Hematopoietic multipotent progenitor cell treated with erythropoietin and hydrocortisone succinate and interleukin-3 and kit ligand, for 15 days (in vitro differentiated cells): ENCODE measurements at regions not wholly inside any gene's neighbourhood (a gene's known extent, or its start where the extent isn't known, plus 50 kb on each side); places are given as distances from the start of the nearest gene placed in this dataset.

Experiments
- DNase-seq: peaks from one replicate; pipeline ENCODE4 v3.0.0-alpha.2; 2015; ENCODE audit warnings: low spot score

DNA sequence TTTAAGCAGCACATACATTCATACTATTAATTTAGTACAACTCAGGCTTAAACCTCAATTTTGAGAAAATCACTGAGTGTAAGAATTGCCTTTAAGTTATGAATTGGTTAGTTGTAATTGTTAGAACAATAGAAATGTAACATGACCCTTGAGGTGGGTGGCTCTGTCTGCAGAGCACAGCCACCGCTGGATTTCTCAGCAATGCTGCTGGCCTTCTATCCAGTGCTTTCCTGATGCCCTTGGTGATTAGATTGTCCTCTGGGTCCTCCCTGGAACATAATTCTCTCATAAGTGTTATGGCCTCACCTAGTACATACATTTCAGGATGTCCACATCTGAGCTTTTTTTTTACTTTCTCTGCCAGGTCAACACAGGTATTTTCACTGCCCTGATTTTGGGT is 213.2 kb downstream of the SLC7A11 start:
- no peak for DNase-seq

DNA sequence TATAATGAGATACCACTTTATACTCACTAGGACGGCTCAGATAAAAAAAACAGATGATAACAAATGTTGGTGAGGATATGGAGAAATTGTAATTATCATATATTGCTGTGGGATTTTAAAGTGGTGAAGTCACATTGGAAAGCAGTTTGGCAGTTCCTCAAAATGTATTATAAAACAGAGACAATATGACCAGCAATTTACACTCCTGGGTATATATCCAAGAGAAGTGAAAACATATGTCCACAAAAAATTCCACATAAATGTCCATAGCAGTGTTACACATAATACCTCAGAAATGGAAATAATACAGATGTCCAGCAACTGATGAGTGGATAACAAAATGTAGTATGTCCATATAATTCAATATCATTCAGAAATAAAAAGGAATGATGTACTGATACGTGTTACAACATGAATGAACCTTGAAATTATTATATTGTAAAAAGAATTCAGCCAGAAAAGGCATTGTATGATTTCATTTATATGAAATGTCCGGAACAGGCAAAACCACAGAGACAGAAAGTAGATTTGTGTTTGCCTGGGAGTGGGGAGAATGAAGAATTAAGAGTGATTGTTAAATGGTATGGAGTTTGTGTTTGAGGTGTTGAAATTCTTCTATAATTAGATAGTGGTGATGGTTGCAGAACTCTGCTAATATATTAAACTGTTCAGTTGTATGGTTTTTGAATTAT is 220.9 kb downstream of the SLC7A11 start:
- no peak for DNase-seq

DNA sequence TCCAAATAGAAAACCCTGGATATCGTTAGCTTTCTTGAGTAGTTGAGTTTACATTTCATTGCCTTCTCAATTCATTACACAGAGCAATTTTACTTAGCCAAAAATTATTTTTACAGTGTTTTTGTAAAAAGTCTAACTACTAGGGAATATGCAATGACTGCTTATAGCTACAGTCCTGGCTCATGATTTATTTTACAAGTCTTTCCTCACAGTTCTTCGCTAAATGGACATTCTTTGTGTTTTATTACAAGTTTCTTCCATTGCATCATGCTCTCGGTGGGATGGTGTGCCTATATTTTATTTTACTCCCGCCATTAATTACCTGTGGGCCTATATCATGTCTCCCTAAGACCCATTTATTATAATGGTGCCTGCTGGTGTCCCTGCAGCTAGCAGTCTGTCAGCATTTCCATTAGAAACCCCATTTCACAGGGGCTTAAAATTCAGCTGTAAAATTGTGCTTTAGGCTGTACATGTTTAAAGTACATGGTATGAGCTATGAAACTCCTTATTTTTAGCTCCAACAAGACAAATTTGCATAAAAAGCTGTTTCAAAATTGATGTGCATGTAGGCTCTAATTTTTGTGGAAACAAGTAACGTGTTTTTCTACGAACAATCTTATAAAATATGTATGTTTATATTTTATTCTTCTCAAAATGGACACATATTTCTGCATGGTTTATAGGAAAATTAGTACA is 227.4 kb downstream of the SLC7A11 start:
- no peak for DNase-seq

DNA sequence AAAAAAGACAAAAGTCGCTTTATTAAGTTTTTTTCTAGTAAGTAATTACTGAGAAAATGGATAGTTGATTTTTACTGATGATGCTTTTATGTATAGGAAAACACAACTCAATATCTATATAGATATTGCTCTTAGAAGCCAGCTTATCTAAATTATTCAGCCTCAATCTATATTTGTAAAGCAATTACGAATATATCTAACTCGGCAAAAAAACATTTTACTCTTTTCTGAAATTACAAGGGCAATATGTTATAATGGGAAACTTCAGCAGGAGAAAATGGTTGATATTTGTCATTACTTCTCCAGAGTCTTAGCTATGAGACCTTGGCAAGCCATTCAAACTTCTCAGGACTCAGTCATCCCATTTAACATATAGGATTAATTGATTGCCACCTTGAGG is 228.5 kb downstream of the SLC7A11 start:
- no peak for DNase-seq

DNA sequence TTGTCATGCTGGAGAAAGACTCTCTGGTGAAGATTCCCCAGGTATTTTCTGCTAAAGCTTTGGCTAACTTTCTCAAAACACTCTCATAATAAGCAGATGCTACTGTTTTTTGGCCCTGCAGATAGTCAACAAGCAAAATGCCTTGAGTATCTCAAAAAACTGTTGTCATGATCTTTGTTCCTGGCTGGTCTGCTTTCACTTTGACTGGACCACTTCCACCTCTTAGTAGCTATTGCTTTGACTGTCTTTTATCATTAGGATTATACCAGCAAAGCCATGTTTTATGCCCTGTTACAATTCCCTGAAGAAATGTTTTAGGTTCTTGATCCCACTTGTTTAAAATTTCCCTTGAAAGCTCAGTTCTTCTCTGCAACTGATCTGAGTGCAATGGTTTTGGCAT is 231.5 kb downstream of the SLC7A11 start:
- DNase-seq = no peak

DNA sequence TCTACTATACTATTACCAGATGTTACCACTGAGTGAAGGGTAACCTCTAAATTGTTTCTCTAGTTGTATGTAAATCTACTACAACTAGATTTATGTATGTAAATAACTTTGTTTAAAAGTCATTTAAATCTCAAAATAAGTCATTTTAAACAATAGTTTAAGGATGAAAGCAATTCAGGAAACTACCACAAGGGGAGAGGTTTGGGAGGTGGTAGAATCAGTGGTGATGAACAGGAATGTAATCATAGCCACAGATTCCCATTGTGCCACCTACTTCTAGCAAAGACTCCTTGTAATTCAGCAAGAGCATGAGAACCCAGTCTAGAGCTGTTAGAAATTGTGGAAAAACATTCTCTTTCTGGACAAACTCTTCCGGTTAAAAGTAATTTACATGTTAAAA is 234.6 kb downstream of the SLC7A11 start:
- no peak for DNase-seq

DNA sequence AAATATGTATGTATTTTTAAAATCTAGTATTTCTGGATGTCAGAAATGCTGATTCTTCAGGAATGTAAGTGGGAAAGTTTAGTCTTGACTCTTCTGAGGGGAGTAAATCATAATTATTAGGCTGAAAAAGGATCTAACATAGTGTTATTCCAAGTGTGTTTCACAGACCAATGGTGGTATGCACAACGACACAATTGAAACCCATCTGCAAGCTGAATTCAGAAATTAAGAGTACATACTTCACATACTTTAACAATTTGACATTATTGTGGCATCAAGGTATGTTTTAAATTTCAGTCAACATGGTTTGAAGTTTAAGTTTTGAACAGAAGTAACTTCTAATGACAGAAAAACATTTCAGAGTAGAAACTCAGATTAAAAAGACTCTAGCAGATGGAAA is 236.7 kb downstream of the SLC7A11 start:
- no peak for DNase-seq

DNA sequence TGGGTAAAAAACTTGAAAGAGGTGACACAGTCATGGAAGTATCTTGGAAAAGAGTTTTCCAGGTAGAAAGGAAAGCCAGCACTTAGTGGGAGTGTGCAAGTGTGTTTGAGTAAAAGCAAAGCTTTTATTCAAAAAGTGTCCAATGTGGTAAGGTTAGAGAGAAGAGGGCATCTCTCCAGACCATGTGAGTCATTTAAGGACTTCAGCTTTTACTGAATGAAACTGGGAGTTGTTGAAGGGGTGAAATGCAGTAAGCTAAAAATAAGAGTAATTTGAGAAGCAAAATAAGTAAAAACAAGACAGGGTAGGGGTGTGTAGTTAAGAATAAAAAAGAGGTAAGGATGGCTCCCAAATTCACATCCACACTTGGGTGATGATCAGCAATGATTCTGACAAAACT is 238.9 kb downstream of the SLC7A11 start:
- DNase-seq = no peak

DNA sequence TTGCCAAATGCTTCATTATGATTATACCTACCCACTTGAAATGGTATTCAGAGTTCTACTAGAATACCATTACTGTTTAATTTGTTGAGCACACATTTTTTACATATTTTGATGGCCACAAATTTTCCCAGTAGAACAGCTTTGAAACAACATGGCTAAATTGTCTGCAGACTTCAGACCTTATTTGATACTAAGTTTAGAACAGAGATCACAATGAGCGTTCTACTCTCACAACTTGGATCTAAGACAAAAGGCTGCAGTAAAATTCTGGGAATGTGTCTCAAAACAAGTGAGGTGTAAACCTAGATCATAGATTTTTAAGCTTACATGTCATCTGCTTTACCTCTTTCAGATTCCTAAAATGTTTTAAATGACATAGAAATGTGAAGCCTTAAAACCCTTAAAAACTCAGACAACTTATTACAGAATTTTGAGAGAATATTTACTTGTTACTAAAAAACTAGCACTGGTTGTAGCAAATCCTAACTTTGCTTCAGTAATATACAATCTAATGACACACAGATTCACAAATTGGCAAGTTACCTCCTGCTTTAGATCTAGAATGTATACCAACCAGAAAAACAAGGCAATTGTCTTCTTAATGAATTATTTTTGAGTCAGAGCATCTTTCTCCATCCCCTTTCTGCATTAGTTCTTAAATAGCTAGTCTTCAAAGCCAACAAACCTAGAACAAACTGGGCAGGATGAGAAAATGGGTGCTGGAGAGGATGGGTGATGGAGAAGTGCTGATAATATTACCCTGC is 243.3 kb downstream of the SLC7A11 start:
- no peak for DNase-seq

DNA sequence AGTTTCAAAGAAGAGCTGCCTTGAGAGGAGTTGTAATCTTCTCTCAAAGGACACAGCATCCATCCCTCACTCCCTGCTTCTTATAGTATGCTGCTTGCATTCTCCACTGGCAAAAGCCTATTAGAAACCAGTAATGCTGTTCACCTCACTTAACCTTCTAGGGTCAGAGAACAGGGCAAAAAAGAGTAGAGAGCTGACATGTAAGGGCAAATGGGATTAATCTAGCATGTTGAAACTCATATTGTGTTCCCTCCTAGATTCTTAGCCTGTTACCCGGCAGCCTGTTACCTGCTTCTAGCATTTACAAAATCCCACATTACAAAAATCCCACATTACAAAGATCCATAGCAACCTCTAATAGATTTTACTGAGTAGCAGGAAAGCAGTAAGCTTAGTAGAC is 244.7 kb downstream of the SLC7A11 start:
- no peak for DNase-seq

DNA sequence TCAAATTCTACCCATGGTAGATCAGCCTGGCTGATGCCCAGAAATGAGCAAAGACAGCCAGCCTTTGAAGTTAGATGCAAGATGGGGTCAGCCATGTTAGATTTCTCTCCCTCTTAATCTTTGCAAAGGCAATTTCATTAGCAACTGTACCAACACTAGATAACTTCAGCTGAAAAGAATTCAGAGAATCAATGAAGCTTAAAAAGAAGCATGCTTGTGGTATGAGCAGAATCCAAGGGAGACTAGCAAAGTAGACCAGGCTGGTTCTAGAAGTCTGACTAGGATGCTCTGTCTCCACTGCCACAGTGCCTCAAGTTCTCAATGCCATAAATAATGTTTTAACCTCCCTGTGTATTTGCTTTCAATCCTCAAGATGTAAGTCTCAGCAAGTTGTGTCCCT is 247.3 kb downstream of the SLC7A11 start:
- DNase-seq = no peak

DNA sequence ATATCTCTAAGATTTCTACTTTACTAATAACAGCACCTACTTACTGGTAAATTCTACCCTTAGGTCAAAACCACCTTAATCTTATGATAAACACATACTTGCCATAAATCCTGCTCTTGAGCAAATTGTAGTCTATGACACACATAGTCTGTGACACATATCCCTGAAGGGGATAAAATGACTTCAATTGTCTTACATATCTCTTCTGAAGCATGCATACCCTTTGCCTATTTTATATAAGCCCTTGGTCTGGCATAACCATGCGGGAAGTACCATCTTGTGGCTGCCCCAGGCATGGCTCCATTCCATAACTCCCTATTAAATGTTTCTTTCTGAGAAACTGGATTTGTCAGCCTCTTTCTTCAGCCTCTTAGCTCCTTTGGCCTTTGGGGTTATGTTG is 248.9 kb downstream of the SLC7A11 start:
- no peak for DNase-seq

DNA sequence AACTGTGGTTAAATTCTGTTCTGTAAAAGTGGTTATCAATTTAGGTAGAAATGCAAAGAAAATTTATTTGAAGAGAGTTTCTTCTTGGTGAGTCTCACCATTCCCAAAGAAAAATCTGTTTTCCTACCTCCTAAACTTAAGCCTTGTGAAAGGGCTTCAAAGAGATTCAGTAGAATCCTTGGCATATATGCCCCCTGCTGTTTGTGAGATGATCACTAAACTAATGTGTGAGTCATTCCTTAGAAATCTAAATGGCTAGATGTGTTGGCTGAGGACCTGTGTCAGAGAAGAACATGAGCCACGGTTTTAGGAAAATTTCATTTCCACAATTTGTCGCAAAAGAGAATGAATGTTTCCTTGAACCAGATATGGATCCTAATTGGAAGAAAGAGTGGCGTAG is 260.9 kb downstream of the SLC7A11 start:
- no peak for DNase-seq

DNA sequence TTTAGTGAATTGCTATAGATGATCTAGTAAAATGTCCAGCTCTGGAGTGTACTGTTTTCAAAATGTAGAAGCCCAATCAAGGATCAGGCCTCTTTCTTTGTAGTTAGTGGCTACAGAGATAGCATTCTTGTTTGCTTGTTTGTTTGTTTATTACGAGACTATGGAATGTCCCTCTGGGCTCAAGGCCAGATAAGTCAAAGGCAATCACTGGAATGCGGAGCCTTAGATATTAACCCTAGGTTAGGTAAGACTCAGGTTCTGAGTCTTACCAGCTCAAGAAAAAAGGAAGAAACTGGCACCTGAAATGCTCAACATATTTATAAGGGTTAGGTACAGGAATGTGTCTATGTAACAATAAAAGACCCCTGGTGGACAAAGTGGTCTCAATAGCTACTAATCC is 261.5 kb downstream of the SLC7A11 start:
- DNase-seq = no peak

DNA sequence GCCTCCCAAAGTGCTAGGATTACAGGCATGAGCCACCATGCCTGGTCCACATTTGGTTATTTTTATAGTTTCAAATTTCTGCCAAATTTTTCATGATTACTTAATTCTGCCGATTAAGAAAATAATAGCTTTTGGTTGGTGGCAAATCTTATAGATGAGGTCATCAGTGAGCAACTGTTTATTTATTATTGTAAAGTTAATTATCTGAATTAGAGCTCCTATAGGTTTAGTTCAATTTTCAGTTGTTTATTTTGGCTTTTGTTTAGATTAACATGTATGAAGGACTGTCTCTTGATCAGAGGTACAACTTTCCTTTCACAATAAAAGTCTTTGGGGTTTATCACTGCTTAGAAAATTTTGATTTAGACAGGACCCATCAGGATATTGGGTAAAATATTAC is 262.2 kb downstream of the SLC7A11 start:
- no peak for DNase-seq

DNA sequence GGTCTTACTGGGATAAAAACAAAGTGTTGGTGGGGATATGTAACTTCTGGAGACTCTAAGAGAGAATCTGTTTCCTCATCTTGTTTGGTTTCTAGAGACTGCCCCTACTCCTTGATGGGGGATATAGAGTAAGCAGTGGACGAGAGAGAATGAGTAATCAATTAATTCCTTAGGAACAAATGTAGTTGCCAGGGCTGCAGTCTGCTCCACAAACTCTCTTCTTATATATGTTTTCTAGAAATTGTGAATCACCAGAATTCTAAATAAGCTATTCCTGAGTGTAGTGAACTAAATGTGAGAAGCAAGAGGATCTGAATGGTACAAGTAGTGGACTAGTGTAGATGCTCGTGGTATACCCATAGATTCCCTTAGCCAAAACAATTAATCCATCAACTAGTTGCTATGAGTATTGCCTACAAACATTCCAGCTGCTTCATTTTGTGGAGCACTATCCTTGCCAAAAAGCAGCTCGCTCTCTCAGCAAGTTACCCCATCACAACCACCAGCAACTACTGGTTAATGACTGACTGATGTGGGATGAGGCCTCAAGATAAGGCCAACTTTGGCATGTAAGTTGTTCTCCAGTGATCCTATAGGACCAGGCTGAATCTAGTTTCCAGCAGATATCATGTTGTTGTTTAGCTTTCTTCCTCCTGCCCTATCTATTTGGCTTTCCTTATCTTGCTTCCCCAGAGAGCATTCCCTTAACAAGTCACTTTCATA is 273.0 kb downstream of the SLC7A11 start:
- DNase-seq = no peak

DNA sequence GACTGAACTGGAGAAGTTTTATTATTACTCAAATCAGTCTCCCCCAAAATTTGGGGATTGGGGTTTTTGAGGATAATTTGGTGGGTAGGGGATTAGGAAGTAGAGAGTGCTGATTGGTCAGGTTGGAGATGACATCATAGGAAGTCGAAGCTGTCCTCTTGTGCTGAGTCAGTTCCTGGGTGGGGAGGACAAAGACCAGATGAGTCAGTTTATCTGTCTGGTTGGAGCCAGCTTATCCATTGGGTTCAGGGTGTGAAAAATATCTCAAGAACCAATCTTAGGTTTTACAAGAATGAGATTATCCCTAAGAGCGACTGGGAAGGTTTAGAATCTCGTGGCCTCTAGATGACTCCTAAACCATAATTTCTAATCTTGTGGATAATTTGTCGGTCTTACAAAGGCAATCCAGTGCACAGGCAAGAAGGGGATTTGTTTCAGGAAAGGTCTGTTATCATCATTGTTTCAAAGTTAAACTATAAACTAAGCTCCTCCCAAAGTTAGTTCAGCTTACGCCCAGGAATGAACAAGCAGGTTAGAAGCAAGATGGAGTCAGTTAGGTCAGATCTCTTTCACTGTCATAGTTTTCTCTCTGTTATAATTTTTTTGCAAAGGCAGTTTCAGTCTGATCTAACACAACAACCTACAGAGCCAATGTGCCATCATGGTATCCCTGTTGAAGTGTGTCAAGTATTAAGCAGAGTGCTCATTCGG is 274.5 kb downstream of the SLC7A11 start:
- DNase-seq = no peak

DNA sequence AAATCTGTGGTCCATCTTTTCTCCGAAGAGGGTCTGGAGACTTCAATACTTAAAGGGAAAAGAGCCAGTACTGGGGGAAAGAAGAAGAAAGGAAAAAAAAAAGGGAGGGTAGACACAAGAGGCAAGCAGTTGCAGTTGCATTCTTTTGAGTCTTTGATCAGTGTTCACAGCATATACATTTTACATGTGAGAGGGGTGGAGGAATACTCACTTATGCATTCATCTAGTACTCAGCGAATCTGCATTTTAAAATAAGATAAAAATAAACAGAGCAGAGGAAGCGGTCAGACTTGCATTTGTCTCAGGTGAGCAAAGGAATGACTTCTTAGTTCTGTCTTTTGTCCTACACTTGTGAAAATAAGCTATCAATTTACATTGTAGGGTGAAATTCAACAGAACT is 275.6 kb downstream of the SLC7A11 start:
- DNase-seq = no peak

DNA sequence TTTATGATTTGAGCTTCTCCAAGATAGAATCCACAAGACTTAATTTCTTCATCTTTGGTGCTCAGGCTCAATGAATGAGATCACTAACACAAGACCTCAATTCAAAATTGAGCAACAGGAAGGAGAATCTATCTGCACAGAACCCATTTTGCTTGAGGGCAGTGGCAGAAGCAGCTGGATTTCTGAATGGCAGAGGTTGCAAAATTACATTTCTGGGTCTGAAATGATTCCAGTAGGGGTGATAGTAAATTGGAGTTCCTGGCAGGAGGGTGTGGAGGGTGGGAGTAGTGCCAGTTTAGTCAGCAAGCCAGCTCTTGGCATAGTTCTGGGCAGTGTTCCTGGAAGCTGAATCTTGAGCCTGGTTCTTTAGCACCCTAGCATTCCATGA is 281.1 kb downstream of the SLC7A11 start:
- no peak for DNase-seq

DNA sequence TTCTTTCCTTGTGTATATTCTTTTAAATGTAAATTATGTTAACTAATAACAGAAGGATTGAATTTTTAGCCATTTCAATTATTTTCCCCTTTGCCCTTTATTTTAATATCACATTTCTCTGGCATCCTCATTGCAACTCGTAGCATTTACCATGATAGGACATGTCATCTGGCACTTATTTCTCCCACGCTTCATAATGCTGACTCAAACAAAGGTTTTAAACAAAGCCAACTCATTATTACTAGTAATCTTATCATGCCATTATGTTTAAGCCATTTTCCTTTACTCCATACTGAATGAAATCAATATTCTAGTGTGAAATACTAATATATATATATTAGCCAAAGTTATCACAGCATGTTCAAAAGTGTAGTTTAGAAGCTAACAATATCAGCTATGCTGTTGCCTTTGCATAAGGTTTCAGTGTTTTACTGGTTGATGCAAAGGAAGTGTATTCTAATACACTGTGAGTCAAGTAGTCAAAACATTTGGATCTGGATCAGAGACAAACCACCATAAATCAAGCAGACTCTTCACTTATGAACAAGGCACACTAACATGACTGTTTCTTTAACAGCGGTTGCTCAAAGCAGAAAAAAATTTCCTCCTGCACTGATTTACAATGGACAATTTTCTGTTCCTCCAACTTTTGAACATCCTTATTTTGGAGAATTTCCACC is 281.6 kb downstream of the SLC7A11 start:
- no peak for DNase-seq

DNA sequence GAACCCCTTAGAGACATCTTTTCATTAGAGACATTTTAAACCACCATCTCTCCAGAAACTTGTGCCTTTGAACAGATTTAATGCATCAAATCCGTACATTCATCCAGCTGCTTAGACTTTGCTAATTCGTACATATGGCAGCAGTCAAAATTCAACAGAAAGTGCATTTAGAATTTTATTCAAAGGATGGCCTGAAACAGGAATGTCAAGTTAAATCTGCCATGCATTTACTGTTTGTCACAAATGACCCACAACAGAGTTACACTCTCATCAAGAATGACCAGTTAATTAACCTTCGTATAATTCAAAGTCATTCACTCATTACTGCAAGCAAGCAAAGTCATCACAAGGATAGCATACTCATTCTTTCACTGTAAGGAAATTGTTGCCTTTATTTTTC is 284.3 kb downstream of the SLC7A11 start:
- no peak for DNase-seq
